Mucosa of gallbladder (tissue), 1 donor: ENCODE measurements at regions not wholly inside any gene's neighbourhood (a gene's known extent, or its start where the extent isn't known, plus 50 kb on each side); places are given as distances from the start of the nearest gene placed in this dataset.
"Not testable (repeated sequence)": the region's sequence is repeated elsewhere in the genome, so short reads cannot be mapped to it uniquely, and the experiment has no call there.

Source experiments
- DNase-seq: peaks from one replicate; pipeline ENCODE4 v3.0.0-alpha.2; 2020; ENCODE audit warnings: low spot score
- donor health status: DM: no; HTN: no; CAD: no.

GRCh38 chr13:107675847-107676550 lies 539.3 kb downstream of the LIG4 start:
- no peak for DNase-seq

GRCh38 chr13:107669391-107669993 lies 545.8 kb downstream of the LIG4 start:
- DNase-seq: no peak

DNA sequence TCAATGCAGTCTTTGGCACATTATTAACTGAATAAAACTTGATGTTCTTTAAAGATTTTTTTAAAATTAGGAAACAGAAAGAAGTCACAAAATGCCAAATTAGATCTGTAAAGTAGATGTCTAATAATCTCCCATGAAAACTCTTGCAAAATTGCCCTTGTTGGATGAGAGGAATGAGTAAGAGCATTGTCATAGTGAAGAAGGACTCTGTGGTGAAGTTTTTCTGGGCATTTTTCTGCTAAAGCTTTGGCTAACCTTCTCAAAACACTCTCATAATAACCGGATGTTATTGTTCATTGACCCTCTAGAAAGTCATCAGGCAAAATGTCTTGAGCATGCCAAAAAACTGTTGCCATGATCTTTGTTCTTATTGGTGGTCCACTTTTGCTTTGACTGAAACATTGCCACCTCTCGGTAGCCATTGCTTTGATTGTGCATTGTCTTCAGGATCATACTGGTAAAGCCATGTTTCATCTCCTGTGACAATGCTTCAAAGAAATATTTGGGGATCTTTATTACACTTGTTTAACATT lies 549.3 kb downstream of the LIG4 start:
- DNase-seq: no peak

GRCh38 chr13:107650081-107650701 lies 565.1 kb downstream of the LIG4 start:
- DNase-seq: peak; percentile 24

GRCh38 chr13:107649079-107649478 lies 566.3 kb downstream of the LIG4 start:
- DNase-seq: no peak

GRCh38 chr13:107644136-107644535 lies 571.2 kb downstream of the LIG4 start:
- DNase-seq: no peak

DNA sequence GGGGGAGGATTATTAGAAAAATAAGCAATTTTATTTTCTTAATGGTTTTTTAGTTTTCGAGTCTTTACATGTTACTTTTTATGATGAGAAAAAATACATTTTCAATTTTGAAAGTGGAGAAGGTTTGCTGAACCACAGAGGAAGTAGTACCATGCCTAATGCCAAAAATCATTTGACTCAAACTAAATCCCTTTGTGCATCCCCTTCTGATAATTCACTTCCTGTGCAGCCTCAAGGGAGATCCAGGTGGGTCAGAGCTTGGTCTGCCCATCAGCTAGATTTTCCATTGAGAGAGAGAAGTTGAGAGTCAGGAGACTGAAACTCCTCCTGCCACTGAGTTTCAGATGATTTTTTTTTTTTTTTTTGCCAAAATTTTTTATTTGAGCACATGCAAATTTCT lies 571.7 kb downstream of the LIG4 start:
- DNase-seq: no peak

DNA sequence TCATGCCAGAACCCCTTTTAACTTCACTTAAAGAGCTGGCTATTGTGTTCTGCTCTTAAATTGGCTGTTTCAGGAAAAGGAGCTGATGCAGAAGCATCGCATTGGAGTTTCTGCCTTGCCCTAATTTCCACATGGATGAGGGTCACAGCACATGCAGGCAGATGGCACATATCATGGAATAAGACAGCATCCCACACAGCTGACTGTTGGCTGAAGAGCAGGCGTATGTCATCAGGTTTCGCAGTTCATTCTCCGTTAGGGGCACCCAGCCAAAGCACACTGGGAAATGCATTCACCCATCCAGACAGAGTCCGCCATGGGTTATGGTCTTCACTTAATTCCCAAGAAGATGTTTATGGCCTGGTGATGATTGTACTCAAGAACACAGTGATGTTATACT lies 572.5 kb downstream of the LIG4 start:
- DNase-seq: no peak

GRCh38 chr13:107641574-107641973 lies 573.8 kb downstream of the LIG4 start:
- no peak for DNase-seq

- DNase-seq: no peak
Measured at GRCh38 chr13:107625648-107626047, 589.7 kb downstream of the LIG4 start.

DNA sequence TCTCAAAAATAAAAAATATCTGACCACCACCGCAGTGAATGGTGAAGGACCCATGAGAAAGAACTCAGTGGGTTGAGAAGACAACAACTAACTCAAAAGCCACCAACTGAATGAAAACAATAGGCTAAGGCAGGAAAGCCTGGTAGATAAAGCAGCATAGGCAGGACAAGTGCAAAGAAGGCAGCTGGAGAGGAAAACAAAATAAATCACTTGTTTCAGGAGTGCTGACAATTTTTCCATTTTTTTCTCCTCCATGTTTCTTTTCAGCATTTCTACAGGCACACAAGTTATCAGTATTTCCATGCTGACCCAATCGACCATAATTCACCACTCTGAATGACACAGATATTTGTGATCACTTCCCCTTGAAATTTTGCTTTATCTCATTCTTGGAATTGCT lies 597.8 kb downstream of the LIG4 start:
- no peak for DNase-seq

DNA sequence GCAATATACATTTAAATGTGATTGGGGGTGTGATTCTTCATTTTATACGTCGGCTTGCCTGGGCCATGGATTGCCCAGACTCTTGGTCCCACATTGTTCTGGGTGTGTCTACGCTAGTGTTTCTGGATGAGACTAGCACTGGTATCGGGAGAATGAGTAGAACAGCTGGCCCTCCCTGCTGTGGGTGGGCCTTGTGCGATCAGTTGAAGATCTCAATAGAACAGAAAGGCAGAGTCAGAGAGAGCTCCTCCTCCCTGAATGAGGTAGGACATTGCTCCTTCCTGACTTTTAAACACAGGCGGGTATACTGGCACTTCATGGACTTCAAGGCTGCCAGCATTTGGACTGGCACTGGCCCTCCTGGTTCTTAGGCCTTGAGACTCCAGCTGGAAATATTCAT lies 603.0 kb downstream of the LIG4 start:
- no peak for DNase-seq

- DNase-seq: no peak
Measured at GRCh38 chr13:107608736-107609135, 606.6 kb downstream of the LIG4 start.

DNA sequence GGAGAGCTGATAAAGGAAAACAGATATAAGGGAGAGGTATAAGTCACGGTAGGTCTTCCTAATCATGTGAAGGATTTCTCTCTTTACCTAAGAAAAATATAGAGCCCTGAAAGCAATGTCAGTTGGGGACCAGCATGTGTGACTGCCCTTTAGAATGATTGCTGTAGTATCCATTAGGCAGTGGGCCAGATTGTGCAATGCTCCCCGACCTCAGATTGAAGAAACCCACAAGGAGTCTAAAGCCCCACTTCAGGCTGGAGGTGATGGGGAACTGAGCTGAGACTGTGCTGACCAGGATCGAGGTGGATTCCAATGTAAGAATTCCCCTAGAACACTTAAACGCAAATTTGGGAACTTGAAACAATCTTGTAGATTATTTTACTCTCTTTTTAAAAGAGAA lies 614.4 kb downstream of the LIG4 start:
- DNase-seq: no peak

GRCh38 chr13:107596306-107596705 lies 619.0 kb downstream of the LIG4 start:
- DNase-seq: not testable (repeated sequence)

GRCh38 chr13:107590556-107590955 lies 624.8 kb downstream of the LIG4 start:
- DNase-seq: no peak

DNA sequence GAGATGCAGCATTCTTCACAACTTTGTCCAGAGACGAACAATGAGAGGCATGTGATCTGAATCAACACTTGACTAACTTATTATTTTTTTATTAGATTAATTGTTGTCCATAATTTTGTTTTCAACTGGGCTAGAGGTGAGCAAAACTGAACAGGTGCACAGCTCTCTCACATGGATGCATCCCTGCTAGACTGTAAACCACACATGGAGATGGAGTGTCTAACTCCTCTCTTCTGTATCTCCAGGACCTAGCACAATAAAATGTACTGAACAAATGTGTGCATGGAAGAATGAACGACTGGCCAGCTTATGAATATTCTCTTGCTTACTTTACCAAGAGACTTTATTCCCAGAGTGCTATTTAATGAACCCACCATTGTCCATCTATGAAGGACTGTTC lies 627.7 kb downstream of the LIG4 start:
- no peak for DNase-seq

DNA sequence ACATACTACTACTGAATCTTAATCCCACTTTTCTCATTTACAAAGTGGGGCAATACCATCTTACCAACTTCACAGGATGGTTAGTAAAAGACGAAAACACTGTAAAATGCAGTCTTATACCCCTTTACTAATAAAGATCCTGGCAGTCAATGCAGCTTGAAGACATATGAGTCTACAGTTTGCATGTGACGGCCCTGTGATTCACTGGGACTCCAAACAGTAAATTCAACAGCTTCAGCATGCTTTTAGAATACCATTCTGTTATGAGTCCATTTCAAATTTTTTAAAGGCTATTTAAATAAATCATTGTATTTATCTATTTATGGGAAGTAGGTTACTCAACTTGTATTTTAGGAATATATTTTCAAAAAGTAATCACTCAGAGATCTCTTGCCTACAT lies 629.1 kb downstream of the LIG4 start:
- DNase-seq: no peak

- no peak for DNase-seq
Measured at GRCh38 chr13:107585469-107586180, 629.7 kb downstream of the LIG4 start.

DNA sequence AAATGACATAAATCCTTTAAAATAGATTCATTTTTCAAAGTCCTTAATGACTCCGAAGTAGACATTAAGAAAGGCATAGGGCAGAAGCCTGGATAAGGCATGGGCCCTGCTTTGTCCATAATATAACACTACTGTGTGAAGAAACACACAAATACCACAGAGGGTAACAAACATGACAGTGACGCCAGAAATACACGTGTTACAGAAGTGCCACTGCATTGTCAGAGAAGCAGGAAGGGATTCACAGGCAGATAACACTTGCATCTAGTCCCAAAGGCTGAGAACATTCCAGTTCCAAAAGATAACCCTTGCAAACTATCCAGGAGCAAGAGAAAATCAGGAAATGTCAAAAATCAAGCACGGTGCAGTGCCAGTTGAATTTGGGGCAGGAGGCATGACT lies 633.2 kb downstream of the LIG4 start:
- no peak for DNase-seq

- no peak for DNase-seq
Measured at GRCh38 chr13:107580741-107581412, 634.5 kb downstream of the LIG4 start.

GRCh38 chr13:107576430-107576829 lies 638.9 kb downstream of the LIG4 start:
- DNase-seq: no peak
